Mesenteric fat pad (tissue), 1 donor: ENCODE measurements at regions not wholly inside any gene's neighbourhood (a gene's known extent, or its start where the extent isn't known, plus 50 kb on each side); places are given as distances from the start of the nearest gene placed in this dataset.

ENCODE experiments used
- DNase-seq: peaks from one replicate; pipeline ENCODE4 v3.0.0-alpha.2; 2020; ENCODE audit warnings: low spot score
- donor health status: DM: yes; HTN: yes; CAD: no.

DNA sequence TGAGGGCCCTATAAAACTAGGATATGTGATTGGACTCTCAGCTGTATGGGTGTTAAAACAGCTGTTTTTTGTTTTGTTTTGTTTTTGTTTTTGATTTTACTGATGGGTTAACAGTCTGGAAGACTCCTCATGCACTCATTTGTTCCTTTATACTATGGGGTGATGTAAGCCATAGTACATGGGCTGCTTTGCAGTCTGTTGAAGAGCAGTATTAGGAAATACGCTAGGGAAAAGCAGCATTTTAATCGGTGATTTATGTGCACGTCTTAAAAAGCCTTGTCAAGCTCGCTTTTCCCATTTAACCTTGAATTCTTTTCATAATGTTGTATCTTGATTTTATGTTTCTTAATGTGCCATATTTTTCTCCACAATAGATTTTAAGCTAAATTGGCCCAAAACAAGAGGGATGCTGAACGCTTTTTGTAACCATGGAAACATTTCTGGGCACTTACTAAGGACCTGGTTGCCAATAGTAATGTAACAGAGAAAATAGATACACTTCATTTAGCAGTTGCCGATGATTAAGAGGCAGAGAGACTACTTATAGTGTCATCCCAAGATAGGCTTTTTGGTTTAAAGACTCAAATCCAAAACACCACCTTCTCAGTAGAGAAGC lies 244.0 kb downstream of the SNAPC1 start:
- no peak for DNase-seq

DNA sequence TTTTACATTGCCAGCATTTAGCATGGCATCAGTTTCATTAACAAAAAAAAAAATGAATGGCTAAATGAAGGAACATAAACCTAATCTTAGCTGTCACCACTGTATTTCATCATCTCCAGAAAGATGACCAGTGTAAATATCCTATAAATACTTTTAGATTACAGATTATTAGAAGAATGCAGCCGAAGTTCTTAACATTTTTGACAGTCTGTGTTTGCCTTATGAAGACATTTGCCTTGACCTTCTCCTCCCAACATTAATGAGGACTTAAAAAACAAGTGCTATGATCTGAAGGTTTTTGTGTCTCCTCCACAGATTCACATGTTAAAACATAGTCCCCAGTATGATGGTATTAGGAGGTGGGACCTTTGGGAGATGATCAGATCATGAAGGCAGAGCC lies 253.0 kb downstream of the SNAPC1 start:
- DNase-seq: no peak

DNA sequence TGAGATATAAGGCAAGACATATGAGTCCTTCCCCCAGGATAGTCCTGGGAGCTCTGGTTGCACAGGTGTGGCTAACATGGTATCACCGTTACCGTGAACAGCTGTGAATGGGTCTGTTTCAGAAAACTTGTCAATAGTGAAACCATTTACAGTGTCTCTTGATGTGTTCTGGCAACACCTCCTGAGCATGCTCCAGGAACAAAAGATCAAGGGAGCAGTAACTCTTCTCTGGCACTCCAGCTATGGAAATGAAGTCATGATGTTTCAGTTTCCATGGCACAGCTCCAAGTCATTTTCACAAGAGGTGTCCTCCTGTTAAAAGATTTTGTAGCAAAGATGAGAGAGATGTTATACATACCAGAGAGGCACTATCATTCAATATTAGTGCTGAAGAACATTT lies 253.7 kb downstream of the SNAPC1 start:
- no peak for DNase-seq

DNA sequence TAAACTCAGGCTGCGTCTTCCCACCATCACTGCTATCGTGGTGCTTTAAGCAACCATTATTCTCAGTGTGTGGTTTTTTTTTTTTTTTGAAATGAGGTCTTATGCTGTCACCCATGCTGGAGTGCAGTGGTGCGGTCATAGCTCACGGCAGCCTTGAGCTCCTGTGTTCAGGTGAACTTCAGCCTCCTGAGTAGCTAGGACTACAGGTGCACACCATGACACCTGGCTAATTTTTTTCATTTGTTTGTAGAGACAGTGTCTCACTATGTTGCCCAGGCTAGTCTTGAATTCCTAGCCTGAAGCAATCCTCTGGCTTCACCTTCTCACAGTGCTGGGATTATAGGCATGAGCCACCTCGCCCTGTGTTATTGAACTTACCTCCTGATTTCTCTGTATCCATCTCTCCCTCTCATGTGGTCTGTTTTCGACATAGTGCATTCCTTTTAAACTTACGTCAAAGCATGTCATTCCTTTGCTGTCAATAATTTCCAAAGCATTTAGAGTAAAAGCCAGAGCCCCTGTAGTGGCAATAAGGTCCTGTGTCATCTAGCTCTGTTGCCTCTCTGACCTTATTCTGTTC lies 255.5 kb downstream of the SNAPC1 start:
- no peak for DNase-seq

DNA sequence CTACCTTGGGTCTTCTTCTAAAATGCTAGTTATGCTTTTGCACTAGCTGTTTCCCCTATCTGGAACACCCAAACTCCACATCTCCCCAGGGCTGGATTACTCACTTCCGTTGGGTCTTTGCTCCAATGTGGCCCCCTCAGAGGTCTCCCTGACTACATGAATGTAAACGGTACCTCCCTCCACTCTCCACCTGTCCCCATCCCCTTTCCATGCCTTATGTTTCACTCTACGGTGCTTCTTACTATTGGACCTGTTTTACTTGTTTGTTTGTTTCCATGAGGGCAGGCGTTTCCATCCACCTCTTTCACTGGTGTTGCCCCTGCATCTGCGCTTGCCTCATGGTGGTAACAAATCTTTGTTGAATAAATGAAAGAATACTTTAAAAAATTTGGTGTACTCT lies 256.4 kb downstream of the SNAPC1 start:
- DNase-seq: no peak

DNA sequence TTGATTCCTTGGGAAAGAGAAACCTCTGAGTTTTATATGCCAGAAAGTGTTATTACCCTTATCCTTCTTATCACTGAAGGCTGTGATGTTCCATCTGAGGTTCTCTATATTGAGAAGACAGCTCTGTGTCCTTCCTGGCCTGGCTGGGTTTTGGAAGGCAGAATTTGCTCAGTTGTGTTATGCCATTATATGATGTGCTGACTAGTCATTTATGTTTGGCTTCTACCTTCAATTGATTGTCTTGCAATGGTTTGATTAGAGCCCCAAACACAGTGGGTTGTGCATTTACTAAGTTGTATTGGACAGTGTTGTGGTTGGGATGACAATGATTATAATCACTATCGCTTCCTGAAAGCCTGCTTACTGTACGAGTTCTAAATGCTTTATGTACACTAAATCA lies 265.7 kb downstream of the SNAPC1 start:
- no peak for DNase-seq

DNA sequence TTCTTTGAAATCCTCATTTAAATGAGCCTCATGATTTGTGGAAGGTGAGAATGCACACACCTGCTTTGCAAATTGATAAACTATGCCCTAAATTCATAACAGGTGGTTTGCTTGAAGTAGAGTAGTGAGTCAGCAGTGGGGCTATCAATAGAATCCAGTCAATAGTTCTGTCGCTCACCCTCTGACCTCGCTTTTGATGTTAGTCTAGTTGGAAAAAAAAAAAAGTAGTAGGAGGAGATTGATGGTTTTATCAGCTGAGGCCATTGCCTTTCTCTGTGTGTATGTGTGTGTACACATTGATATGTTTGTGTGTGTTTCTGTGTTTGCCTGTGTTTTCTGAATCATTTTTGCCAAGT lies 267.3 kb downstream of the SNAPC1 start:
- no peak for DNase-seq

DNA sequence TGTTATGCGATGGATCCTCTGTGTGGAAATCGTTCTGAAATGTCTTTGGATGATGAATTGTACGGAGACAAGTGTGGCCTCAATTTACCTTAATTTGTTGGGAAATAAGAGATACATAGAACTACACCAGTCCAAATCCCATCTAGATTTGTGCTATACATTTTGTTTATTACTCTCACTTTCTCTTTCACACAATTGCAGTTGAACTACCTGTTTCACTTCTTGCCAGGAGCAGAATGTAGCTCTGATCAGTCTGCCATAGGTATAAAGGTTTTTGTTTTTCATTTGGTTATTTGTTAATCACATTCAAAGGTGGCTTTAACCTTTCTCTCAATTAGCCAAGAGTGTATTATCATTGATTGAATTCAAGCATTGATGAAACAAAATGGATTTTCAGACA lies 268.2 kb downstream of the SNAPC1 start:
- no peak for DNase-seq

DNA sequence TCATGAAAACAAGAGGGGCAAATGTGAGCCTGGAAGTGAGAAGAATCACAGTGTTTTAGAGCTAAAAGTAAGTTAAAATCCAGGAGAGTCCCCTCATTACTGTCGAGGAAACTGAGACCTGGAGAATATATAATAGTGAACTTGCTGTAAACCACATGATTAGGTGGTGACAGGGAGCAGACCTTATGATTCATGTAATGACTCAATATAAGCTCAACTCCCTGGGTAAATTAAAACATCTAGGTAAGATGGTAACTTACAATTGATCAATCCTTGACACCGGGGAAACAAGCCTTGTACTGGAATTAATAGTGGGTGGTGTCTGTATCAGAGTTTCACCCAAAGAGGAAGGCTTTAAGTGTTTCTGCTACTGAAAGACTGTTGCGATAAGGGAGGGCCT lies 269.3 kb downstream of the SNAPC1 start:
- DNase-seq: no peak

DNA sequence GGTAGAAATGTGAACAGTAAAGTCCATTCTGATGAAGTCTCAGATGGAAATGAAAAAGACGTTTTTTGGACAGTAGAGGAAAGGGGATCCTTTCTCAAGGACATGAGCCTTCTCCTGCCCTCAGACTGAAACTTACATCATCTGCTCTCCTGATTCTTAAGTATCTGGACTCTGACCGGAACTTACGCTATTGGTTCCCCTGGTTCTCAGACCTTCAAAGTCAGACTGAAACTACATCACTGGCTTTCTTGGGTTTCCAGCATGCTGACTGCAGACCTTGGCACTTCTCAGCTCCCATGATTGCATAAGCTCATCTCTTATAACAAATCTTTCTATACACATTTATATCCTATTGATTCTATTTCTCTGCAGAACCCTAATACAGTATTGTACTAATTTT lies 291.0 kb downstream of the SNAPC1 start:
- DNase-seq: no peak

DNA sequence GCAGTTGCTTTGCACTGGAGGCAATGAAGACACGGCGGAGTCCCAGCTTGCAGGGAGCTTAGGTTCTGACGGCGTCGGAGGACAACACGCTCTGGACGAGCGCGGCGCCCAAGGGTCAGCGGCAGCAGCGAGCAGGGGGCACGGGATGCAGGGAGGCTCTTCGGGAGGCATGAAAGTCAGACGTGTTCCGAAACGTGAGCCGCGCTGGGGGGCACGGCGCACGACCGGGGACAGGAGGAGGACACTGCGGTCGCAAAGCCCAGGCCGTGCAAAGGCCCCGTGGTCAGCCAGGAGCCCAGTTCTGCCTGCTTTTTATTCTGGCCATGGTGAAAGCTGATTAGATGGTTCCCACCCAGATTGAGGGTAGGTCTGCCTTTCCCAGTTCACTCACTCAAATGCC lies 294.6 kb downstream of the SNAPC1 start:
- no peak for DNase-seq

DNA sequence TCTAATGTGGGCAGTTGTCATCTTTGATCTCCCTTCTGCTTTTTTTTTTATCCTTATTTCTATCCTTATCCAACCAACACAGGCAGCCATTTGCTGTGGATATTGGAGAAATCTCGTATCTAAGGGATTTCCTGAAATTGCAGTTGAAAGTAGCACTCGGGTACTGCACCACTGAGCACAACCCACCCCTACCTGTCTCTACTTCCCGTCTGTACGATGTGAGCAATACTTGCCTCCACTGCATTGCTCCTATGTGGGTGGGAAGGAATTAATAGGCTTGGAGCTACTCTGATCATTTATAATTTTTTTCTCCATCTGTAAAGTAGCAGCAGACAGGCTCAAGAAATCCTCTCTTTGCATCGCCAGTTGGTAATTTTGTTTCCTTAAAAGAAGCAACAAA lies 300.4 kb downstream of the SNAPC1 start:
- no peak for DNase-seq

DNA sequence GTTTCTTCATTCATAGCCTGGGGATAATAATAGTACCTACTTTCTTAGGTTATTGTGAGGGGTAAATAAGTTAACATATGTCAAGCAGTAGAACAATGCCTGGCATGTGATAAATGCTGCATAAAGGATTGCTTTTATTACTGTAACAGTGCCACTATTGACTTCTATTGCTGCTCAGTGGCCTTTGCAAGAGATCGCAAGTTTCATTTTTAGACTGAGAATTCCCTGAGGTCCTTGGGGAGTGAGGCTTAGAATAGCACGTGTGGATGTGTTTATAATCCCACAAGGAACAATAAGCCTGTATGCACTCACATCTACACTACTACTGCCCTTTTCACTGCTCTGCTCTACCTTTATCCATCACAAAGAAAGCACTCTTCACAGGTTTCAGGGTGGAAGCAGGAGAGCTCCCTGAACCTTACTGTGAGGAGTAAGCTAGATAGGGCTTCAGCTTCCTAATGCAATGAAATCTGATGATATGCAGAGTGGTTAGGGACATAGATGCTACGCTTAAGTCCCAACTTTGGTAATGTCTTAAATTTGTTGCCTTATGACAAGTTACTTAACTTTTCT lies 302.6 kb downstream of the SNAPC1 start:
- DNase-seq: no peak

DNA sequence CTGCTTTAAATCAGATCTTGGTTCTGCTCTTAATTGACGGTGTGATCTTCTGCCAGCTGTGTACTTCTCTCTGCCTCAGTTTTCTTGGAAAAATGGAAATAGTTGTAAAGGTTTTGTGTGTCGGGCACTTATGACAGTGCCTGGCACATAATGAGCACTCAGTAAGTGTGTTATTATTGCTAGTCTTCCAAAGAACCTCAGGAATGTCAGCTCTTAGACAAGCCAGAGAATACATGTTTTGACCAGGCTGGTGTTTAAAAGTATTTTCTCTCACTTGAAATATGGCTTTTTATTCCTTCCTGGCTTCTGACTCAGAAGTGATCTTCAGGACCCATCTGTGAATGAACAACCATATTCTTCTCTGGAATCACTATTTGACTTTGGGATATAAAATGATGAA lies 304.1 kb downstream of the SNAPC1 start:
- no peak for DNase-seq

DNA sequence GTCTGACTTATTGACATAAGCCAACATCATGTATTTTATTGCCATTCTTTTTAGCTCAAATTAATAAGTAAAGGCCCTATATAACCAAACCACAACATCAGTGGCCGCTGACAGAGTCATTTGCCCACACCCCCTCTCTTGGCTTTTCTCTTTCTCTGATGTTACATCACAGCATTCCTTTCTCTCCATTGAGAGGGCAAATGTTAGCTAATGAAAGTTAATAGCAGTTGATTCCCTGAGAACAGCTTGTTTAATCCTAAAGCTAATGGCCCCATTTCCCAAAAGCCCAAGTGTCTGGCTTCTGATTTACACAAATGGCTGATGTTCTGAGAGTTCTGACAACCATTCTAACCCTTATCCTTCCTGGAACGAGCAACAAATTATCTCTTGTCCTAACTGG lies 308.8 kb downstream of the SNAPC1 start:
- no peak for DNase-seq

DNA sequence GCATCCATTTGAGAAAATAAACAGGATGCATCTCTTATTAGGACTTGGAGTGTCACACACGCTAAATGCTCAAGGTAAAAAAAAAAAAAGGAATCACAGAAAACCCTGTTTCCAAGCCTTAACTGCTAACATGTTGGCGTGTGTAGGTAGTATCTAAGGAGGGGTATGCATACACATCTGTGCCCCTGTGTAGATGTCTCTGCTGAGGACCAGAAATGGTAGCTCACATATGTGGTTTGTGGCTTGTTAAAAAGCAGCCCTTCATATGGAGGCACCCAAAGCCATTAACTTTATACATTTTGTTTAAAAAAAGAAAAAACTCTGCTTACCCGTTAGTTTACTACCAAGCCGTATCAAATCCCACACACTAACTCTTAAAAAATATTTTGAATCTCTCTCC lies 314.1 kb downstream of the SNAPC1 start:
- DNase-seq: no peak

DNA sequence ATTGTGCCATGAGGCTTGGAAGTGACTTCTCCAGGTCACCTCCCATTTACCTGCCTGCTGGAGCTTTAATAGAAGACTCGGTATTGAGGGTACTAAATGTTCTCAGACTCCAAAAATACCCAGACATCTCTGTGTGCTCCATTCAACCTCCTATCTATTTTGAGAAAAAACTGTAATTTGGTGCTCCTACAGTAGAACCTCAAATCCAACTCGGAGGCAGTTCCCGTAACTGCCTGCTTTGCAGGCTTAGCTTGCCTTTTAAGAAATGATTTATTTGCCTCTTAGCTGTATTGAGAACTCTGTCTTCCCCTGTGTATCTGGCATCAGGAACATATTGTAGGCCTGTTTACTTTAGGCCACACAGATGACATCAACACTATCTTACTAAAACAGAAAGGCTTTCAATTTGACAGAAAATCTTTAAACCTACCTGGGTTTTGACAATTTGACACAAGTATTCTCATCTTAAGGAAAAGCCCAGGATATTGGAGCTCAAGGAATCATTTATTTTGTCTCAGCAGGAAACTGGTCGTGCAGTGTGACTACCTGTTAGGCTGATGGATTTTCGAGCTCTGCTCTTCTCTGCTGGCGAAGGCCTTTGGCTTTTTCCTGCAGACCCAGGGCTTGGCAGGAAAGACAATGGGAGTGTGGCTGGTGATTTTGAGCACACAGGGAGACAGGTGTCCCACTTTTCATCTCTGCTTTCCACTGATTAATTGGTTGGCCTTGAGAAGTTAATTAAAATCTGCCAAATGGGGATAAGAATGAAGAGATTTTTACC lies 314.8 kb downstream of the SNAPC1 start:
- DNase-seq: no peak

DNA sequence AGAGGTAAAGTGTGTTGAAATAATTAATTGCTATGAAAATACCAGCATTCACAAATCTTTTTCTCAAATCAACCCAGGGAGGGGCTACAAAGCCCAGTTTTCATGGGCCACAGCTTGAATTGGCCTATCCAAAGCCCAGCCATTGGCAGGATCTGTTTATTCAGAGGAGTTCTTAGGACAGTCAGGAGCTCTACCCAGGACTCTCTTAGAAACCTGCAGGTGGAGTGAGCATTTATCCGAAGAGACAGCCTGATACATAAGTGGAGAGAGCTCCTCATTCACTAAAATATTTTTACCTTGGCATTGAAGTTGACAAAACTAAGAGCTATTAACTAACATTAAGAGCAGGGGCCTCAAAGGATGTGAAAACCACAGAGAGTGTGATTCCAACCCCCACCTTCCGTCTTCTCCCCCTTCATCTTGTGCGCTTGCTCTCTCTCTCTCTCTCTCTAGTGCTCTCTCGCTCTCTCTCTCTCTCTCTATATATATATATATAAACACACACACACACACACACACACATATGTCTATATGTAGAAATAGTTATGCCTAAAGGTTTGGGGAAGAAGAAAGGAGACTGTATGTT lies 315.5 kb downstream of the SNAPC1 start:
- no peak for DNase-seq

DNA sequence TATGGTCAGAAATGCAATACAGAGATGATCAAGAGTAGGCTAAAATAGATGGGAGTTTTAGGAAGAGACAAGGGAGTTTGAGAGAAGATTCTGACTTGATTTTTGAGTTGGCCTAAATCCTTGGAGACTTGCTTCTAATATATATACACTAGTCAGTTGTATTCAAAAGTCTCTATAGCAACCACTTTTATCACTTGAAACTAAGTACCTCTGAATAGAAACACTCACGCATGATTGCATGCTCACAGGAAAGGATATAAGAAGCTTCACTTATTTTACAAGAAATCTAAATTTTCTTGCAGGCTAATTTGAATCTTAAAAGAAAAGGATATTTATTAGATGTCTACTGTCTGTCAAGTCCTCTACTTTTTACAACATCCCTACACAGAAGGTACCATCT lies 316.8 kb downstream of the SNAPC1 start:
- DNase-seq: no peak

DNA sequence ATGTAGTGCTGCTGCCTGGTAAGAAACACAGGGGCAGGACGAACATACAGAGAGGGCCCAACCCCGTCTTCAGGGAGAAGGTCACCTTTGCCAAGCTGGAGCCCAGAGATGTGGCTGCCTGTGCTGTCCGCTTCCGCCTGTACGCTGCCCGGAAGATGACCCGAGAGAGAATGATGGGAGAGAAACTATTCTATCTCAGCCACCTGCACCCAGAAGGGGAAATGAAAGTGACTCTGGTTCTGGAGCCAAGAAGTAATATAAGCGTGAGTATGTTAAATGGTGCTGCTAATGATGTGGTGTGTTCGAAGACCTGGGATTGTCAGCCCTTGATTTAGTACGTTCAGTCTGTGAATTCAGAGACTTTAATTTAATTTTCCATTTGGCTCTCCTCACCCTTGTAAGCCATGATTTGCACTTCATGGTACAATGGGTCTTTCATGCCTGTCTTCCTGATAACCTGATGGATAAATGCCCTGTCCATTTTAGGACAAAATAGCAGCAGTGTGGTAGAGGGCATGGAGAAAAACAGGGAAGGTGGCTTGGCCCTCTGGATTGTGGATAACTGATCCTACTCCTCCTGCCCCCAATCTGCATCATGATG lies 318.9 kb downstream of the SNAPC1 start:
- no peak for DNase-seq

DNA sequence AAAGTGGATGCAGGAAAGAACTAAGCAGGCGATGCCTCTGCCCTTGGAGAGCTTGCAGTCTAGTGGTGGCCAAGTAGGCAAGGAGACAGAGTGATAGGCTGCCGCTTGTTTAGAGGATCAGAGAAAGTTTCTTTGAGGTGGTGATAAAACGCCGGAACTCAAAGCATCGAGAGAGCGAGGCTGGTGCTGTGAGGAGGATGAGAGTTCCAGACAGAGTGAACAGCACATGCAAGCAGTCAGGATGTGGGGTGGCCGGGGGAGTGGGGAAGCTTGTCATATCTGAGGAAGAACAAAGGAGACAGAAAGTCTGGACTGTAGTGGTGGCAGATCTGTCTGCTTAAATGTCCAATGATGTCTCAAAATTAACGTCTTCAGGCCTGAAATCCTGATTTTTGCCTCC lies 319.7 kb downstream of the SNAPC1 start:
- DNase-seq: no peak

DNA sequence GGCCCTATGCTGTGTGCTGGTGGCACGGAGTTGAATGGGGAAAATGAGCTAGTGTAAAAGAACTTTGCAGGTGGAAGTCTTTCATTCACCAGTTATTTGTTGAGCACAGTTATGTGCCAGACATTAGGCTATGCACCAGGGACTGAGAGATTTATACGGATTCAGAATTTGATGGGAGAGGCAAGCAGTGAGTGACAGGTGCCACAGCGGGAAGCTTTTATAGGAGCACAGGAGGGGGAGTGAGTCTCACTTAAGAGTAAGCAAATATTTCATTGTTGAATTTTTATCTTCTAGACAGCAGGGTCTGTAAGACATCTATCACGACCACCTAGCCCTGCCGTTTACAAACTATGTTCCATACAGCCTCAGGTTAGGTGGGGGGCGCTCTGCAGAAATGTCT lies 320.6 kb downstream of the SNAPC1 start:
- DNase-seq: no peak
